GM18858 (cell line): ENCODE measurements at regions not wholly inside any gene's neighbourhood (a gene's known extent, or its start where the extent isn't known, plus 50 kb on each side); places are given as distances from the start of the nearest gene placed in this dataset.
"Not testable (repeated sequence)": the region's sequence is repeated elsewhere in the genome, so short reads cannot be mapped to it uniquely, and the experiment has no call there.

Experiments used
- ATAC-seq: cut with Tn5 transposase; IDR thresholded peaks from one replicate; pipeline ENCODE4 v1.9.1; 2021; ENCODE audit not compliant: unreplicated experiment

DNA sequence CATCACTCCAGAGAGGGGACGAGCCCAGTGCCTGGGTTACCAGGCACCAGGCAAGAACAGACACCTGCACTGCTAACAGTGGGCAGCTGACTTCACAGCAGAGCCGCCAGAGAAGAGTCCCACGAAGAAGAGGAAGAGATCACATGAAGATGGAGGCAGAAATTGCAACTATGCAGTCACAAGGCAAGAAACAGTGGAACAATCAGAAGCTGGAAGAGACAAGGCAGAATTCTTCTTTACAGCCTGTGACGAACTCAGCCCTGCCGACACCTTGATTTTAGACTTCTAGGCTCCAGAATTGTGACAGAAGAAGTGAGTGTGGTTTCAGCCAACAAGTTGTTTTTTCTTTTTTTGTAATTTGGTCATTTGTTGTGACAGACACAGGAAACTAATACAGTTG lies 59.2 kb downstream of the IL12A start:
- ATAC-seq: no peak

DNA sequence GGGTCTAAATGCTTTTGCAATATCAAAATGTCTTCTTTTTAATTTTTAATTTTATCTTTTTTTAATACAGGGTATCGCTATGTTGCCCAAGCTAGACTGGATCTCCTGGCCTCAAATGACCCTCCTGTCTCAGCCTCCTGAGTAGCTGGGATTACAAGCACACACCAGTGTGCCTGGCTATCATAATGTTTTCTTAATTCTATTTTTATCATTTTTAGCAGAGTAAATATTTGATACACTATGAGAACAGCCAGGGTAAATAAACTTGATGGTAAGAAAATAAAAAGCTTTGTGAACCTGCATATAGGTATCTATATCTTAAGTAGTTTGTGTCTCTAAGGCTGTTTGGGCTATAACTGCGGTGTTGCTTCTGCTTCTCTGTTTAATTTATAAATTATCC lies 60.4 kb downstream of the IL12A start:
- no peak for ATAC-seq

DNA sequence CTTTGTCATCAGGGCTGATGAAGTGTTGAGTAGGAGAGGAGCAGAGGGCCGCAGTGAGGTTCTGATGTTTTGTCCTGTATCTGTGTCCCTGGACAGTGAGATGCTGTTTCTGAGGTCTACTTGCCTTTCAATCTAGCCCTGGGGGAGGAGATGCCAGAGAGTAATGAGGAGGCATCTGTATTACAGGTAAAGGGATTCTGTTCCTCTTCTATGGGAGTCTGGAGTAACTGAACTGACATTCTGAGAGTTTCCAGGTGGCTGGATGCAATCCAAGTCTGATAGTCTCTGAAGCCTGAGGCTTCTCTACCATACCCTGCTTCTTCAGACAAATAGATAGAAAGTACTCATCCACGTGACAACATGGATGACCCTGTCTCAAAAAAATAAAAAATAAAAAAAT lies 60.9 kb downstream of the IL12A start:
- ATAC-seq: no peak

DNA sequence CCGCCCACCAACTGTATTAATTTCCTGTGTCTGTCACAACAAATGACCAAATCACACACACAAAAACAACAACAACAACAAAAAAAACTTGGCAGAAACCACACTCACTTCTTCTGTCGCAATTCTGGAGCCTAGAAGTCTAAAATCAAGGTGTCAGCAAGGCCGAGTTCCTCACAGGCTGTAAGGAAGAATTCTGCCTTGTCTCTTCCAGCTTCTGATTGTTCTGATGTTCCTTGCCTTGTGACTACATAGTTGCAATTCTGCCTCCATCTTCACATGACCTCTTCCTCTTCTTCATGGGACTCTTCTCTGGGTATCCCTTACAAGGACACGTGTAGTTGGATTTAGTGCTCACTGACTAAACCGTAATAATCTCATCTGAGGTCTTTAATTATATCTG lies 61.4 kb downstream of the IL12A start:
- ATAC-seq: no peak

DNA sequence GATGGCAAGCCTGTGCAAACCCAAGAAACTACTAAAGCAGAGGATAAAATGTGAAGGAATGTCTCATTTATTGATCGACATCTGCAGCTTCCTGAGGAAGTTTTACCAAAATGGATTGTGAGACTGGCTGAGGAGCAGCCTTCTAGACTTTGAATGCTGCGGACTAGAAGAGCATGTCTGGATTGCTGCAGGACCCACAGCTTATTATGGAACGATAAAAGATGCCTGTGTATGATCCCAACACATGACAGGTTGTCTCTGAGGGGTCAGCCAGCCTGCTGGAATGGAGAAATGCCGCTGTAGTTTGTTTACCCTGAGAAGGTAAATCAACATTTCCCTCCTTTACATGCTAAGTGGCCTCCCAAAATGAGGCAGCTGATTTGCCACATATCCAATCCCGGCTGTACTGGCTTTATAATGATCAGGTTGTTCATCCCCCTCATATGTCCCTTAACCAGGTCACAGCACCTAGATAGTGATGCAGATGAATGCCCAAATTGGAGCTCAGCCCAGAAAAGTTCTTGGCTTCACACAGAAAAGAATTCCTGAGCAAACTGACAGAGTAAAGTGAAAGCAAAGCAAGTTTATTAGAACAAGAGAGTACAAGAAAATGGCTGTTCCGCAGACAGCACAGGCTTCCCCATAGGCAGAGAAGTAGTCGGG lies 63.9 kb downstream of the IL12A start:
- no peak for ATAC-seq

DNA sequence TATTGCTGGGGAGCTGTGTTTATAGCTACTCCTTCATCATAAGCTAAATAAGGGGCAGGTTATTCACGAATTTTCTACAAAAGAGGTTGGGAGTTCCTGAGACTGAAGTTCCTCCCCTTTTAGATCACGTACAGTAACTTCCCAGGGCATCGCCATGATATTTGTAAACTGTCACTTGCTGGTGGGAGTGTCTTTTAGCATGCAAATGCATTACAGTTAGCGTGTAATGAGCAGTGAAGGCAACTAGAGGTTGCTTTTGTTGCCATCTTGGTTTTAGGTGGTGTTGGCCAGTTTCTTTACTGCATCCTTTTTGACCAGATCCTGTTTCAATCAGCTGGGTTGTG lies 64.4 kb downstream of the IL12A start:
- no peak for ATAC-seq

DNA sequence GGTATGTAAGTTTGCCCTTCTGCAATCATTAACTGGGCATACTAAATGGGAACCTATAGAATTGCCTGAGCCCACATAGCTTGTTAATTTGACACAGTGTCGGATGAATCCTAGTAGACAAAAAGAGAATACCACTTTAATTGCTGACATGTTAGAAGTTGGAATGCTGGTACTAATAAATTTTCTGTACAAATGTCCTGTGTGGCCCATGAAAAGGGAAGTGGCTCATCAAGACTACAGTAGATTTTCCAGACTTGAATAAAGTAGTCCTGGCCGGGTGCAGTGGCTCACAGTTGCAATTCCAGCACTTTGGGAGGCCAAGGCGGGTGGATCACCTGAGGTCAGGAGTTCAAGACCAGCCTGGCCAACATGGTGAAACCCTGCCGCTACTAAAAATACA lies 66.2 kb downstream of the IL12A start:
- not testable (repeated sequence) for ATAC-seq

DNA sequence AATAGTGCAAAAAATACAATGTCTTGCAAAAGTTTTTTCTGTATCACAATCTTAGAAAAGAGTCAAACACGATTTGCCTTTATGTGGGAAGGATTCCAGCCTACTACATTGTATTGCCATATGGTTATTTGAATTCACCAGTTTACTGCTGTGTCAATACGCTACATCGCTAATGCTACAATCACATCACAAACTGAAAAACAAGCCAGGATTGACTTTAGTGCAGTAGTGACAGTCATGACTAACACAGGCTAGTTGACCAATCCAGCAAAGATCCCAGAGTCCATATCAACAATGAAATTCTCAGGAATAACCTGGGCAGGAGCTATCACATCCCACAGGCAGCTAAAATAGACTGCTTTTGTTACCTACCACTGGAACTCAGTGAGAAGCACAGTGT lies 67.0 kb downstream of the IL12A start:
- no peak for ATAC-seq

DNA sequence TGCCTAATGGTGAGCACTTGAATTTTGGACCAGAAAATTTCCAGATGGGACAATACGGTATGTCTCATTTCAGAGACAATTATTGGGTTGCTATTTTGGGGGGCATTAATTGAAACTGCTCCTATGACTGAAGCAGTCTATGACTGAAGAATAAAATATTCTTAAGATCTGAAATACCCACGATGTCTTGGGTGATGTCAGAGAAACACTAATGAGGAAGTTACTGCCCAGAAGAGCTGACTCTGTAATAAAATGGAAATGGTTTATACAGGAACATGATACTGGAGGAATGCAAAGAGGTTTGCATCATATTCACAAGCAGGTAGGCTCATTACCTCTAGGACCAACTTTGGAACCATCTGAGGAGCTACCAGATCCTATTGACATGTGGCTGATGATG lies 68.7 kb downstream of the IL12A start:
- ATAC-seq: no peak

DNA sequence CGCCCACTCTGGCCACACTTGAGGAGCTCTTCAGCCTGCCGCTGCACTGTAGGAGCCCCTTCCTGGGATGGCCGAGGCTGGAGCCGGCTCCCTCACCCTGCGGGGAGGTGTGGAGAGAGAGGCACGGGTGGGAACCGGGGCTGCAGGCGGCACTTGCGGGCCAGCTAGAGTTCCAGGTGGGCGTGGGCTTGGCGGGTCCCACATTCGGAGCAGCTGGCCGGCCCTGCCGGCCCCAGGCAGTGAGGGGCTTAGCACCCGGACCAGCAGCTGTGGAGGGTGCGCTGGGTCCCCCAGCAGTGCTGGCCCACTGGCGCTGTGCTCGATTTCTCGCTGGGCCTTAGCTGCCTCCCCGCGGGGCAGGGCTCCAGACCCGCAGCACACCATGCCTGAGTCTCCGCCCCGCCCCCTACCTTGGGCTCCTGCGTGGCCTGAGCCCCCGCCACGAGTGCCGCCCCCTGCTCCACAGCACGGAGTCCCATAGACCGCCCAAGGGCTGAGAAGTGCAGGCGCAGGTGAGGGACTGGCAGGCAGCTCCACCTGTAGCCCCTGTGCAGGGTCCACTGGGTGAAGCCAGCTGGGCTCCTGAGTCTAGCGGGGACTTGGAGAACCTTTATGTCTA lies 71.9 kb downstream of the IL12A start:
- ATAC-seq: no peak

DNA sequence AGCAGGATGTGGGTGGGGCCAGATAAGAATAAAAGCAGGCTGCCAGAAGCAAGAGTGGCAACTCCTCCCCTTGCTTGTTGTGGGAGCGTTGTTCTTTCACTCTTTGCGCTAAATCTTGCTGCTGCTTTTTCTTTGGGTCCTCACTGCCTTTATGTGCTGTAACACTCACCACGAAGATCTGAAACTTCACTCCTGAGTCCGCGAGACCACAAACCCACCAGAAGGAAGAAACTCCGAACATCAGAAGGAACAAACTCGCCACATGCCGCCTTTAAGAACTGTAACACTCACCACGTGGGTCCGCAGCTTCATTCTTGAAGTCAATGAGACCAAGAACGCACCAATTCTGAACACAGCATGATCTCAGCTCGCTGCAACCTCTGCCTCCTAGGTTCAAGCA lies 72.9 kb downstream of the IL12A start:
- ATAC-seq: no peak

DNA sequence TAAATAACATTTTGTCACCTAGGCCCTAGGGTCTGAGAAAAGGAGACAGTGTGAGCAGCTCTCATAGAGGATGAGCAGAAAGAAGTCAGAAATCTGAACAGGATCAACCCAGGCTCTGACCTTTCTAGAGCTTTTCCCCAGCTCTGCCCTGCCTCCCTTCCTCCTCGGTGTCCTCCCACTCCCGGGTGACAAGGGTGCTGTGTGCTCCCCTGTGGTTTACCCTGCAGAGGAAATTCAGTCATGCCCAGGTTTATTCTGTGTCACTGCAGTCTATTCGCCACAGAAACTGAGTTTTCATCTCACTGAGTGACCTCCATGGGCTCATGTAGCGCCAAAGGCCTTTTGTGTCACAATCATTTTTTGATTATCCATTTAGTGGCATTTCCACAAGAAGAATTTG lies 76.6 kb downstream of the IL12A start:
- no peak for ATAC-seq

DNA sequence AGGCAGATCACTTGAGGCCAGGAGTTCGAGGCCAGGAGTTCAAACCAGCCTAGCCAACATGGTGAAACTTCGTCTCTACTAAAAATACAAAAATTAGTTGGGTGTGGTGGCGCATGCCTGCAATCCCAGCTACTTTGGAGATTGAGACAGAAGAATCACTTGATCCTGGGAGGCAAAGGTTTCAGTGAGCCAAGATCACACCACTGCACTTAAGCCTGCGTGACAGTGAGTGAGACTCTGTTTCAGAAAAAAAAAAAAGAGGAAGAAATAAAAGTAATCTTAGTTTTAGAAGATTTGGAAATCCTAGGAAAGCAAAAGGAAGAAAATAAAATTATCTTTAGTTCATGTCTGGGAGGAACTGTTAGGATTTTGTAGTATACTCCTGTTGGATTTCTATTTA lies 77.2 kb downstream of the IL12A start:
- ATAC-seq: no peak

DNA sequence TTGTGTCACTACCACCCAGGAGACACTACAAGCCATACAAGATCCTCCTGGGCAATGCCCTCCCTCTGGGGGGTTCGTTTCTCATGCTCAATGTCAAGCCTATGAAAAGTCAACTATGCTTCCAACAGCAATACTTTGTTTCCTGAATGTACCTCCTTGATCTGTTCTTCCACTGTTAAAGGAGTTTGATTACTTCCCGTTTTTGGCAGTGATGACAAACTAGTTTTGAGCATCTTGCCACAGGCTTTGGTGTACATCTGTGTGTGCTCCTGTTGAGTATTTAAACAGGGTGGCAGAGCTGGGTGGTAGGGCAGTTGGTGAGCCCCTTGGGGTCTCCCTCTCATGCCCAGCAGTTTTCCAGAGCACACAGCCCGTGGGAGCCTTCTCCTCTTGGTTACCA lies 81.4 kb downstream of the IL12A start:
- no peak for ATAC-seq

DNA sequence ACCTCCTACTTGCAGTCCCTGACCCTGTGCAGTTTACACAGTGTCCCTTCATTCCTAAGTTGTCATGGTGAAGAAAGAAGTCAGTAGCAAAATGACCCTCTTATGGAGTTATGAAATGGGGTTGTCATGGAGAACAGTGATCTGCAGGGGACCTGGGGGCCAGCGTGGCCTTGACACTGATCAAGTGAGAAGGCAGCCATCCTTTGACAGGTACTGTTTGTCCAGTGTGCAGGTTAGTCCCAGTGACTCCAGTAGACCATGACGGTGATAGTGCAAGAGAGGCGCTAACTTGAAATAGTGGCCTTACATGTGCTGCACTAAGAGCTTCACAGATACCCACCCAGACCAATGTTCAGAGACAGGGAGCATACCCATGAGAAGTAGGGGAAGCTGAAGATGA lies 87.9 kb downstream of the IL12A start:
- ATAC-seq: no peak

DNA sequence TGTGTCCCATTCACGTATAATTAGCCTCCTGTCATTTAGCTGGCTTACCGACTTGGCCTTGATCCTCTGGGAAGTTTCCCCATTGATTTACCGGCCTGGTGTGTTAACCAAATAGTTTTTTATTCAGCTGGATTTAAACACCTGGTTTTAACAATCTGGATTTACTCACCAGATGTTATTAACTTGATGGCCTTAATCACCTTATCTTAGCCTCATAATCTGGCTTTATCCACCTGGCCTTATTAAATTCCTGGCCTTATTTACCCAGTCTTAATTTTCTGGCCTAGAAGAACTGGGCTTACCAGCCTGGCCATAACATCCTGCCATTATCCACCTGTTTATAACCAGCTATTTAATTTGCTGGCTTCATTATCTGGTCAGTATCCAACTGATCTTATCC lies 89.9 kb downstream of the IL12A start:
- ATAC-seq: no peak

DNA sequence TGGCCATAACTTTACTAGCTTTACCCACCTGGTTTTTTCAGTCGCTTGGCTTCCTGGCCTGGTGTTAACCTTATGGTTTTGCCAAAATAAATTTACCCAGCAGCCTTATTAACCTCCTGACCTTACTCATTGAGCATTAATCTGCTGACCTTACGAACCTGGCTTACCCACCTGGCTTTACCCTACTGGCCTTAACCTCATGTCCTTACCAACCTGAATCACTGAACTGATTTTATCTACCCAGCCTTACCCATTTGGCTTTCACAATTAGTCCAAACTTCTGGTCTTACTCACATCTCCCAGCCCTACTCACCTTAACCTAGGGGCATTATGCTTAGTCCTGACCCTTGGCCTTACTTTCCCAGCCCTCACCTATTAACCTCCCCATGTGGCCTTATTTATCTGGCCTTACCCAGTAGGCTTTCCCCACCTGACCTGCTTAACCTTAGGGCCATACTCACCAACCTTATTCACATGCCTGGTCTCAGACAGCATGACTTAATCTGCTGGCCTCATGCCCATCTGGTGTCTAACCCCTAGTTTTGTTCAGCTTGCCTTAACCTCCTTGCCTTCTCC lies 93.4 kb downstream of the IL12A start:
- ATAC-seq: no peak

DNA sequence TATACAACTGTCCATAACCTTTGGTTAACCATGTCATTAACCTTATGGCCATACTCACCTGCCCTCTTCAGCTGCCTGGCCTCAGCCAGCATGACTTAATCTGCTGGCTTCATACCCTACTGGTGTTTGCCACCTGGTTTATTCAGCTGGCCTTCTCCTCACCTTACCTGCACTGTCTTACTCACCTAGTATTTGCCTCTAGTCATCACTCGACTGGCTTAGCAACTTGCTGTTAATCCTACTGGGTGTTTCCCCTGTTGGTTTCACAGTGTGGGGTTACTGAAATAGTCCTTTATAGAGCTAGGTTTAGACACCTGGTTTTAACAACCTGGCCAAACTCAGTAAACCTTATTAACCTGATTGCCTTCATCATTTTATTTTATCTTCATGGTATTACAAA lies 96.4 kb downstream of the IL12A start:
- no peak for ATAC-seq

DNA sequence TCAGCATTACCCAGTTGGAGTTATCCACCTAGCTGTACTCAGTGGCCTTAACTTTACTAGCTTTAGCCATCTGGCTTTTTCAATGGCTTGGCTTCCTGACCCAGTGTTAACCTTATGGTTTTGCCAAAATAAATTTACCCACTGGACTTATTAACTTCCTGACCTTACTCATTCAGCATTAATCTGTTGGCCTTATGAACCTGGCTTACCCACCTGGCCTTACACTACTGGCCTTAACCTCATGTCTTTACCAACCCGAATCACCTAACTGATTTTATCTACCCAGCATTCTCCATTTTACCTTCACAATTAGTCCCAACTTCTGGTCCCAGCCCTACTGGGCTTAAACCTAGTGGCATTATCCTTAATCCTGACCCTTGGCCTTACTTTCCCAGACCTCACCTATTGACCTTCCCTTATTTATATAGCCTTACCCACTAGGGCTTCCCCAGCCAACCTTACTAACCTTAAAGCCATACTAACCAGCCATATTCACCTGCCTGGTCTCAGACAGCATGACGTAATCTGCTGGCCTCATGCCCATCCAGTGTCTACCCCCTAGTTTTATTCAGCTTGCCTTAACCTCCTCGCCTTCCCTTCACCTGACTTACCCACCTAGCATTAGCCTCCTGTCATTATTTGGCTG lies 100.0 kb downstream of the IL12A start:
- no peak for ATAC-seq

DNA sequence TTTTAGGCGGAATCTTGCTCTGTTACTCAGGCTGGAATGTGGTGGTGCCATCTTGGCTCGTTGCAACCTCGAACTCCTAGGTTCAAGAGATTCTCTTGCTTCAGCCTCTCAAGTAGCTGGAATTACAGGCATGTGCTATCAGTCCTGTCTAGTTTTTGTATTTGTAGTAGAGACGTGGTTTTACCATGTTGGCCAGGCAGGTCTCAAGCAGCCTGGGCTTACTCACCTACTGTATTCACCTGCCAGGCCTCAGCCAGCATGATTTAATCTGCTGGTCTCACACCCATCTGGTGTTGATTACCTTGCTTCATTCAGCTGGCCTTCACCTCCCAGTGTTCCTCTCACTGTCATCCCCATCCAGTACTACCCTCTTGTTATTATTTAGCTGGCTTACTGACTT lies 102.0 kb downstream of the IL12A start:
- no peak for ATAC-seq

DNA sequence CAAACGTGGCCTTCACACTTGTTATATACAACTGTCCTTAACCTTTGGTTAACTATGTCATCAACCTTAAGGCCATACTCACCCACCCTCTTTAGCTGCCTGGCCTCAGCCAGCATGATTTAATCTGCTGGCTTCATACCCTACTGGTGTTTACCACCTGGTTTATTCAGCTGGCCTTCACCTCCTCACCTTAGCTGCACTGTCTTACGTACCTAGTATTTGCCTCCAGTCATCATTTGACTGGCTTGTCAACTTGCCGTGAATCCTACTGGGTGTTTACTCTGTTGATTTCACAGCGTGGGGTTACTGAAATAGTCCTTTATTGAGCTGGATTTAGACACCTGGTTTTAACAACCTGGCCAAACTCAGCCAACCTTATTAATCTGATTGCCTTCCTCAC lies 102.8 kb downstream of the IL12A start:
- ATAC-seq: no peak

DNA sequence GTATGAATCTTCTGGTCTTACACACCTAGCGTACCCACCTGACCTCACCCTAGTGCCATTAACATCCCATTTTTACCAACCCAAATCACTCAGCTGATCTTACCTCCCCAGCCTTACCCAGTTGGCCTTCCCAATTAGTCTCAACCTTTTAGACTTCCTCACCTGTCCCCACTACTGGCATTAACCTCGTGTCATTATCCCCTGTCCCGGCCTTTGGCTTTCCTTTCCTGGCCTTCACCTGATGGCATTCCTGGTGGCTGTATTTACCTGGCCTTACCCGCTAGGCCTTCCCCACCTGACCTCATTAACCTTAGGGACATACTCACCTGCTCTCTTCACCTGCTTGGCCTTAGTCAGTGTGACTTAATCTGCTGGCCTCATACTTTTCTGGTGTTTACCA lies 104.1 kb downstream of the IL12A start:
- ATAC-seq: no peak

DNA sequence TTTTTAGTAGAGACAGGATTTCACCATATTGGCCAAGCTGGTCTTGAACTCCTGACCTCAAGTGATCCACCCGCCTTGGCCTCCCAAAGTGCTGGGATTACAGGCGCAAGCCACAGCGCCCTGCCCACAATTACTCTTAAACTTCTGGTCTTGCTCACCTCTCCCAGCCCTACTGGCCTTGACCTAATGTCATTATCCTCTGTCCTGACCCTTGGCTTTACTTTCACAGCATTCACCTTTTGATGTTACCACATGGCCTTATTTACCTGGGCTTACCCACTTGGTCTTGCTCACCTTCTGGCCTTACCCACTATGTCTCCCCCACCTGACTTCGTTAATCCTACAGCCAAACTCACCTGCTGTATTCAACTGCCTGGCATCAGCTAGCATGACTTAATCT lies 105.9 kb downstream of the IL12A start:
- no peak for ATAC-seq
